ENCODE measurements at regions not wholly inside any gene's neighbourhood (a gene's known extent, or its start where the extent isn't known, plus 50 kb on each side); places are given as distances from the start of the nearest gene placed in this dataset.
A peak's percentile ranks its signal among the peaks of the same experiment; 100 is the strongest.

GRCh38 chr5:101977729-101978345 is 318.2 kb downstream of the SLCO4C1 start:
- TF ChIP-seq RARB (CRISPR knock-in tag; IDR thresholded peaks at IDR 0.05) (no peak), BACH2 (CRISPR knock-in tag; IDR thresholded peaks at IDR 0.05; ENCODE audit: borderline replicate concordance) (no peak), GLIS3 (CRISPR knock-in tag; IDR thresholded peaks at IDR 0.05) (no peak)
- peak; percentile 74 for ATAC-seq

DNA sequence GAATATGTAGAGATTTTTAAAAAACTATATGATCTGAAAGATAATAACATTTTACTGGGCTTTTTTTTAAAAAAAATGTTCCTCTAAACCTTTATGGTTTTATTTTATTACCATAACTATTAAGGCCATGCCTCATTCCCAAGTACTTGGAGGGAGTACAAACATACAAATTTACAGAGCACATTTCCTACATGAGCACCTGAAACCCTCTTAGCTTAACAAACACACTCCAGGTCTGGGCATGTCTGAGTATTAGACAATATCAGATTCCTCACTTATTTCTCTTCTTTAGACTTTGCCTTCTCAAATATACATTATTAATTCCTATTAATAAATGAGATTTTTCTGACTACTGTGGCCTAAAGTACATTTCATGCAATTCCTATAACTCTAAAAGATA is 319.2 kb downstream of the SLCO4C1 start:
- no peak for TF ChIP-seq ZFP3 (CRISPR knock-in tag; IDR thresholded peaks at IDR 0.05)
- TF ChIP-seq, protein P1, sequence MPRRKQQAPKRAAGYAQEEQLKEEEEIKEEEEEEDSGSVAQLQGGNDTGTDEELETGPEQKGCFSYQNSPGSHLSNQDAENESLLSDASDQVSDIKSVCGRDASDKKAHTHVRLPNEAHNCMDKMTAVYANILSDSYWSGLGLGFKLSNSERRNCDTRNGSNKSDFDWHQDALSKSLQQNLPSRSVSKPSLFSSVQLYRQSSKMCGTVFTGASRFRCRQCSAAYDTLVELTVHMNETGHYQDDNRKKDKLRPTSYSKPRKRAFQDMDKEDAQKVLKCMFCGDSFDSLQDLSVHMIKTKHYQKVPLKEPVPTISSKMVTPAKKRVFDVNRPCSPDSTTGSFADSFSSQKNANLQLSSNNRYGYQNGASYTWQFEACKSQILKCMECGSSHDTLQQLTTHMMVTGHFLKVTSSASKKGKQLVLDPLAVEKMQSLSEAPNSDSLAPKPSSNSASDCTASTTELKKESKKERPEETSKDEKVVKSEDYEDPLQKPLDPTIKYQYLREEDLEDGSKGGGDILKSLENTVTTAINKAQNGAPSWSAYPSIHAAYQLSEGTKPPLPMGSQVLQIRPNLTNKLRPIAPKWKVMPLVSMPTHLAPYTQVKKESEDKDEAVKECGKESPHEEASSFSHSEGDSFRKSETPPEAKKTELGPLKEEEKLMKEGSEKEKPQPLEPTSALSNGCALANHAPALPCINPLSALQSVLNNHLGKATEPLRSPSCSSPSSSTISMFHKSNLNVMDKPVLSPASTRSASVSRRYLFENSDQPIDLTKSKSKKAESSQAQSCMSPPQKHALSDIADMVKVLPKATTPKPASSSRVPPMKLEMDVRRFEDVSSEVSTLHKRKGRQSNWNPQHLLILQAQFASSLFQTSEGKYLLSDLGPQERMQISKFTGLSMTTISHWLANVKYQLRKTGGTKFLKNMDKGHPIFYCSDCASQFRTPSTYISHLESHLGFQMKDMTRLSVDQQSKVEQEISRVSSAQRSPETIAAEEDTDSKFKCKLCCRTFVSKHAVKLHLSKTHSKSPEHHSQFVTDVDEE (CRISPR knock-in tag; IDR thresholded peaks at IDR 0.05) = no peak
- no peak for TF ChIP-seq ZC3H10 (CRISPR knock-in tag; IDR thresholded peaks at IDR 0.05)
- no peak for TF ChIP-seq TCF4 (CRISPR knock-in tag; IDR thresholded peaks at IDR 0.05; ENCODE audit: borderline replicate concordance)
- TF ChIP-seq POU6F1 (CRISPR knock-in tag; IDR thresholded peaks at IDR 0.05; ENCODE audit: borderline replicate concordance, low read depth) = no peak
- TF ChIP-seq ESRRG (CRISPR knock-in tag; IDR thresholded peaks at IDR 0.05) = no peak
- no peak for TF ChIP-seq PPARA (CRISPR knock-in tag; IDR thresholded peaks at IDR 0.05; ENCODE audit: borderline replicate concordance)
- no peak for TF ChIP-seq RARB (CRISPR knock-in tag; IDR thresholded peaks at IDR 0.05)
- TF ChIP-seq SNAI2 (CRISPR knock-in tag; IDR thresholded peaks at IDR 0.05) = no peak
- TF ChIP-seq ISL1 (CRISPR knock-in tag; IDR thresholded peaks at IDR 0.05) = no peak
- no peak for TF ChIP-seq TOX (CRISPR knock-in tag; IDR thresholded peaks at IDR 0.05; ENCODE audit: borderline replicate concordance)
- TF ChIP-seq GLIS3 (CRISPR knock-in tag; IDR thresholded peaks at IDR 0.05) = no peak
- TF ChIP-seq CSDC2 (CRISPR knock-in tag; IDR thresholded peaks at IDR 0.05) = no peak
- TF ChIP-seq ARNTL (CRISPR knock-in tag; IDR thresholded peaks at IDR 0.05; ENCODE audit: borderline replicate concordance, low read depth) = no peak
- TF ChIP-seq ZFP30 (CRISPR knock-in tag; IDR thresholded peaks at IDR 0.05) = no peak
- TF ChIP-seq OSR1 (CRISPR knock-in tag; IDR thresholded peaks at IDR 0.05) = no peak
- no peak for TF ChIP-seq CREB5 (CRISPR knock-in tag; IDR thresholded peaks at IDR 0.05; ENCODE audit: low read depth)
- no peak for TF ChIP-seq BACH2 (CRISPR knock-in tag; IDR thresholded peaks at IDR 0.05; ENCODE audit: borderline replicate concordance)
- no peak for ATAC-seq

- no peak for ATAC-seq
- TF ChIP-seq PPARA (CRISPR knock-in tag; IDR thresholded peaks at IDR 0.05; ENCODE audit: borderline replicate concordance) = no peak
- no peak for TF ChIP-seq ZNF8 (CRISPR knock-in tag; IDR thresholded peaks at IDR 0.05)
- no peak for TF ChIP-seq BACH2 (CRISPR knock-in tag; IDR thresholded peaks at IDR 0.05; ENCODE audit: borderline replicate concordance)
- no peak for TF ChIP-seq GLIS3 (CRISPR knock-in tag; IDR thresholded peaks at IDR 0.05)
- TF ChIP-seq ESRRG (CRISPR knock-in tag; IDR thresholded peaks at IDR 0.05) = no peak
- TF ChIP-seq ZC3H10 (CRISPR knock-in tag; IDR thresholded peaks at IDR 0.05) = no peak
- no peak for TF ChIP-seq ISL1 (CRISPR knock-in tag; IDR thresholded peaks at IDR 0.05)
- TF ChIP-seq, protein P1 (CRISPR knock-in tag; IDR thresholded peaks at IDR 0.05) = no peak
- no peak for TF ChIP-seq CSRNP3 (CRISPR knock-in tag; IDR thresholded peaks at IDR 0.05)
- no peak for TF ChIP-seq CREB5 (CRISPR knock-in tag; IDR thresholded peaks at IDR 0.05; ENCODE audit: low read depth)
- no peak for TF ChIP-seq ZNF565 (CRISPR knock-in tag; conservative IDR thresholded peaks at IDR 0.05; ENCODE audit: low read depth)
- TF ChIP-seq TOX (CRISPR knock-in tag; IDR thresholded peaks at IDR 0.05; ENCODE audit: borderline replicate concordance) = no peak
- no peak for TF ChIP-seq TCF4 (CRISPR knock-in tag; IDR thresholded peaks at IDR 0.05; ENCODE audit: borderline replicate concordance)
Measured at GRCh38 chr5:101969742-101970141, 326.3 kb downstream of the SLCO4C1 start.
